ENCODE measurements at regions not wholly inside any gene's neighbourhood (a gene's known extent, or its start where the extent isn't known, plus 50 kb on each side); places are given as distances from the start of the nearest gene placed in this dataset.

GRCh38 chr21:34215911-34216717 lies 142.7 kb downstream of the MRPS6 start (continued):
- no peak for TF ChIP-seq FOSL1 (IDR thresholded peaks at IDR 0.05; ENCODE audit: insufficient read depth, low read depth, low read length)
- TF ChIP-seq TAF7 (optimal IDR thresholded peaks at IDR 0.05; ENCODE audit: borderline replicate concordance, low read depth, low read length): no peak
- no peak for TF ChIP-seq EZH2 (IDR thresholded peaks at IDR 0.05; ENCODE audit: low read depth, low read length, severe bottlenecking)
- no peak for TF ChIP-seq JUND (IDR thresholded peaks at IDR 0.05; ENCODE audit: low read length)

Data from H1 (cell line).